GM19035 (cell line): ENCODE measurements at regions not wholly inside any gene's neighbourhood (a gene's known extent, or its start where the extent isn't known, plus 50 kb on each side); places are given as distances from the start of the nearest gene placed in this dataset.
"Not testable (repeated sequence)": the region's sequence is repeated elsewhere in the genome, so short reads cannot be mapped to it uniquely, and the experiment has no call there.

Source experiments
- ATAC-seq: cut with Tn5 transposase; IDR thresholded peaks from one replicate; pipeline ENCODE4 v1.9.1; 2021; ENCODE audit not compliant: unreplicated experiment

DNA sequence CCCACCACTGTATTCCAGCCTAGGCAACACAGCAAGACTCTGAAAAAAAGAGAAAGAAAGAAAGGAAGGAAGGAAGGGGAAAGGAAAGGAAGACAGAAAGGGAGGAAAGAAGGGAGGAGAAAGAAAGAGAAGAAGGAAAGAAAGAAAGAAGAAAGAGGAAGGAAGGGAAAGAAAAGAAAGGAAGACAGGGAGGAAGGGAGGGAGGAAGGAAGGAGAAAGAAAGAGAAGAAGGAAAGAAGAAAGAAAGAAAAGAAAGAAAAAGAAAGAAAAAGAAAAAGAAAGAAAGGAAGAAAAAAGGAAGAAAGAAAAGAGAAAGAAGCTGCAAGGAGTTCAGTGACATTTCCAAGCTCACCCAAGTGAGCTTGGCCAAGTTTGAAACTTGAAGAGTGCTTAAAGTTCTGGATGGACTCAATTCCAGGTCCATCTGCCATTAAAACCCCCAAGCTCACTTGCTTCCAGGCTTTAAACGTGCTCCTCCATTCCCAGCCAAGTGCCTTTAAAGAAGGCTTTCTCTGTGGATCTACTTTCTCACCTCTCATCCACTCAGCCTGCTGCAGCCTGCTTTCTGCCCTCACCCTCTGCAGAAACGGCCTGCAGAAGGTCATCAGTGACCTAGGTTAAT lies 101.5 kb downstream of the VCPKMT start:
- ATAC-seq = no peak

DNA sequence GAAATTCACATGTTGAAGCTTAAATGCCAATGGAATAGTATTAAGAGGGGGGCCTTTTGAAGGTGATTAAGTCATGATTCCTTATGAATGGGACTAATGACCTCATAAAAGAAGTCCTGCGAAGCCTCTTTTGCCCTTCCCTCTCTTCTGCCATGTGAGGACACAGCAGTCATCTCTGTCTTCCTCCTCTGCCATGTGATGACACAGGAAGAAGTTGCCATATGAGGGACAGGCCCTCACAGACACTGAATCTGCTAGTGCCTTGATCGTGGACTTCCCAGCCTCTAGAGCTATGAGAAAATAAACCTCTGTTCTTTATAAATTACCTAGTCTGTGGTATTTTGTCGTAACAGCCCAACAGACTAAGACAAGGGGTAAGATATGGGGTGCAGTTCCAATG lies 100.7 kb downstream of the VCPKMT start:
- no peak for ATAC-seq

DNA sequence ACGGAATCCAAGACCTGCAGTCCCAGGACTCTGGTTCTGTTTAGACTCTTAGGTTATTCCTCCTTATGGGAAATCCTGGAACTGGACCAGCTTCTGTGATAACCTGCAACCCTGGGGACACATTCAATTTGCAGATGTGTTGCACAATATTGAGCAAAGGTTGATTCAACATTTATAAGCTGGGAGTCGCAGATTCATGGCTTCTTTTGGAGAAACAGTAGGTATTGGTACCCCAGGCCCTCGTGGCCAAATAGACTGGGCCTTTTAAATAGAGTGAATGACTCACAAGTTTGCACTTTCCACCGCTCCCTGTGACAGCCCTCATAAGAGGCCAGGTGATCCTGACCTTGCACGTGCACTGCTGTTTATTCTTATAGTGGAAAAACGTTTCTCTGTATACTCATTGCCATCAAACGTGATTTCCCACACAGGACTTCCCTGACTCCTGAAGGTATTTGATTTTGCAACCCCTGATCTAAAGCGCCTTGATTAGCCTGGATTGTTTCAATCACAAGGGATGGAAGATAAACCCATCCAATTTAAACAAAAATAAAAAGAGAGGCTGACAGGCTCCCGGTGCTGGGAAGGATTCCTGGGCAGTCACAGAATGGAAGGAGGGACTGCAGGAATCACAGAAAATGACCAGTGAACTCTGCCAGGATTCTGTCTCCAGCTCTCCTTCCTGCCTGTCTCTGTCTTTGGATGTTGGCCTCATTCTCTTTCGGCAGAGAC lies 98.0 kb downstream of the VCPKMT start:
- ATAC-seq = no peak

DNA sequence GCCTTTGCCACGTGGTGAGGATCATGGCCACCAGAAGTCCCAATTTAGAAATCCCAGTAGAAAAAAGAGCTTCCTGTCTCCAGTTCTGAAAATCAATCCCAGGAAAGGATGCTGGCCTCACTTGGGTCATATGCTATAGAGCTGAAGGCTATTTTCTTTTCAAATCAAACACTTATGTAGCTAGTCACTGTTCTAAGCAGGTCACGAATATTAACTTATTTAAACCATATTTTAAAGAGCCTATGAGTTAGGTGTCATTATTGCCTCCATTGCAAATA lies 97.5 kb downstream of the VCPKMT start:
- ATAC-seq = no peak

DNA sequence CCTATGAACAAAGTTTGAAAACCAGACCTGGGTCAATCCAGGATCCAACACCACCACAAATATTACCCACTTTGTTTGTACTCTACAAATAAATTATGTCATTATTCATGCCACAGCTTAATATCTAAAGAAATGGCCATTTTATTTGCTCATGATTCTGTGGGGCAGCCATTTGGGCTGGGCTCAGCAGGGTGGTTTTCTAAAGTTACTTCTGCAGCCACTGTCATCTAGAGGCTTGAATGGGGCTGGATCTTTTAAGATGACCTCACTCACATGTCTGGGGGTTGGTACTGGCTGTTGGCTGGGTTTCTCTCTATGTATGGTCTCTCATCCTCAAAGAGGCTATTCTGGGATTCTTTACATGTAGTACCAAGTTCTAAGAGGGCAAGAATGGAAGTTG lies 96.2 kb downstream of the VCPKMT start:
- ATAC-seq = no peak

DNA sequence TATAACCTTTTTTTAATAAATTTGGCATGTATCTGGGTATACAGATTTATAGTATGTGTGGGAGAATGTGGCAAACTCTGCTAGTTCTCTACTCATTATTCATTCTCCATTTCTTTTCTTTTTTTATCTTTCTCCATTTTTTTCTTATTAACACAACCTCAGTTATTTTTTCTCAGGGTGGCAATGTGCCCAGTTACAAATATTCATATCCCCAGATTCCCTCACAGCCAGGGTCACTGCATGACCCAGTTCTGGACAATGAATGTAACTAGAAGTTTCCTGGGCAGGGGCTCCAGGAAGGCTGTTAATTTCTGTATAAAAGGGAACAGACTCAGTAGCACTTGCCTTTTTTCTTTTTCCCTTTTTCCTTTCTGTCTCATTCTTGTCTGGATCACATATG lies 95.6 kb downstream of the VCPKMT start:
- ATAC-seq = no peak

DNA sequence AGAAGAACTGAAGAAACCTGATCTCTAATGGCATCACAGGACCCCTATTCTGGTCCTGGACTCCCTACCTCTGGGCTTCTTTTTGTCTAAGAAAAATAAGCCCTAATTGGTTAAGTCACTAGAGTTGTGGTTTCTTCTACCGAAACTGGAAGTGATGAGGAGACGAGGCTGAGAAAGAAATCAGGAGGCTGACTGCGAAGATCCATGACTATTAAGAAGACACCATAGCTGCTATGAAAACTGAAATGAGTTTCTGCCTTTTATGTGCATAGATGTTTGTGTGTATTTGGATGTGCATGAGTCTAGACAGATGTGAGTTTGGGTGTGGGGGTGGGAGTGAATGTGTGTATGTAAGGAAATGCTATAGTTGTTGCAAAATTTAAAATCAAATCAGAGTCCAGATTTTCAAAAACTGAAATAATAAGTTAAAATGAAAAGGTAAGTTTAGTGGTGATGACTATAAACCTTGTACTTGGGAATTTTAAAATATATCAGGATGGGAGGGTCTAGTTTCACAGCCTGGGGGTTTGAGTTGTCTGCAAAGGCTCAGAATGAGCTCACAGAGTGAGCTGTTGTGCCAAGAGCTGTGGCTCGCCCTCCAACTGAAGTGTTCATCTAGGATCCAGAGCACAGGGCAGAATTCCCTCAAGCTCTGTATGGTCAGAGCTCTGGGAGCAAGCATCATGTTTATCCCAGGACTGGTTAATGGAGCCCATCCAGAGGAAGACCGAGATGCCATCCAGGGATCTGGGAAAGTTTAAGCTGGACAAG lies 94.9 kb downstream of the VCPKMT start:
- ATAC-seq = no peak

DNA sequence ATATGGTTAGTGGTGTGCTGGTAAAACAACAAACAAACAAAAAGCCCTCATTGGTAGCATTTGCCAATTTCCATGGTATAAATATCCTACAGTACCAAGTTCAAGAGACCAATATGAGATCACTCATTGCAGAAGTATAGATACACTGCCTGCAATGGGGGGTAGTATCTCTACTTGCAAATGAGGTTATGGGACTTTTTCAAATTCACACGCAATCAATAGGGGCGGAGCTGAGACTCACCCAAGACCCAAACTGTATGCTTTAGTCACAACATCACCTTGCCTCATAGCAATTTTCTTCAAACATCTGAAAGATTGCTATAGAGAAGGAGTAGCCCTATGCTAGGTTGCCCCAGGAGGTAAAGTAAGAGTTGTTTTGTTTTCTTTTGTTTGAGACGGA lies 93.7 kb downstream of the VCPKMT start:
- no peak for ATAC-seq

DNA sequence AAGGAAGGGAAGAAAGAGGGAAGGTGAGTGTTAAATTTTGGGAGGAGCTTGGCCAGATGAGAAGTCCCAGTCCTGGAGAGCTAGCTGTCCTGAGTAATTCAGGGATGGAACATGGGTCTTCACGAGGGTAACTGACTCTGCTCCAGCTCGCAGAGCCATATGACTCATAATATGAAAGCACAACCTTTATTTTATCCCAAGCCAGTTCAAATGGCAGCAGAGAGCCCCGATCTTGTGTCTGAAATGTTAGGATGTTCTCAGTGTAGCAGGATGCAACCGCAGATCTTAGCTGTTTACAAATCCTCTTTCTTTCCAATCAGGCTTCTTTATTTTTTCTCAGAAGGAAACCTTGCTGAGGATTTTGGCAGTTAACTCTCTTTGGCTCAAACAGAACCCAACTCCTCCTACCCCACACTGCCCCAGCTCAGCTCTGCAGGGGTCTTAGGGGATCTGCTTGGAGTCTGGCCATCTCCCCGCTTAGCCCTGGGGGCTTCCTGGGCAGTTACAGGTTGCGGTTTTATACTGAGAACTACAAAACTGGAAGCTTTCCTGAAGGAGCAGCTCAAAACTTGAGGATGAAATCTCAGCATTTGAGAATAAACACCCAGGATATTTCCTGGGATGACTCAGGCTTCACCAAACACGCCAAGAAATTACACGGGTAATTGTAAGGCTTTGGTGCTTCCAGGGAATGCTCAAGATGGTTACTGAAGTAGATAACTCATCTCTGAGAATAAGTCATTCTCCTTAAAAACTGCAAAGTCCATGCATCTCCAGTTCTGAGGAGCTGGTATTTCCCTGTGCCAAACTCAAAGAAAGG lies 92.5 kb downstream of the VCPKMT start:
- no peak for ATAC-seq

DNA sequence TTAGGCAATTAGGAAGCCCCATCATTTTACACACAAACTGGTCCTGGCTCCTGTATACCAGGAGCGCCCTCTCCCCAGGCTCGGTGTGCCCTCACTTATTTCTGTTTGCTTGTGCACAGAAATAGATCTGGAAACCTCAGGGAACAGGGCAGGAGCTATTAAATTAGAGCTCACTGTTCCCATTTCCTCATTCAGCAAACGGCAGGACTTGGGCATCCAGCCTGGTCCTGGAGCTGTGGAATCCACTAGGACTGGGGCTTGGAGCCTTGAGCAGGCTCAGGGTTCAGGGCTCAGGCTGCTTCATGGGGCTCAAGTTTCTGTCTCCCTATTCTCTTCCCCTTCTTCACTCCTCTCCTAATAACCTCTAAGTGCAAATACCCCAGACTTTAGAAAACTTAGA lies 91.3 kb downstream of the VCPKMT start:
- no peak for ATAC-seq

DNA sequence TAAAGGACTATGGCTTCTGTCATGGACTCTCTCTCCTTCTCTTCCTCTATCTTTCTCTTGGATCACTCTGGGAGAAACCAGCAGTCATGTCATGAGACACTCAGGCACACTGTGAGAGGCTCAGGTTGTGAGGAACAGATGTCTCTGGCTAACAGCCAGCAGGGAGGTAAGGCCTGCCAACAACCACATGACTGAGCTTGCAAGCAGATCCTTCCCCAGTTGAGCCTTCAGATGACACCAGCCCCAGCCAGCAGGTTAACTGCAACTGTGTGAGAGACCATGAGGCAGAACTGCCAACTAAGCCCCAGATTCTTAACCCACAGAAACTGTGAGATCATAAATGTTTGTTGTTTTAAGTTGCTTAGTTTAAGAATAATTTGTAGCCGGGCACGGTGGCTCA lies 90.6 kb downstream of the VCPKMT start:
- ATAC-seq = no peak

DNA sequence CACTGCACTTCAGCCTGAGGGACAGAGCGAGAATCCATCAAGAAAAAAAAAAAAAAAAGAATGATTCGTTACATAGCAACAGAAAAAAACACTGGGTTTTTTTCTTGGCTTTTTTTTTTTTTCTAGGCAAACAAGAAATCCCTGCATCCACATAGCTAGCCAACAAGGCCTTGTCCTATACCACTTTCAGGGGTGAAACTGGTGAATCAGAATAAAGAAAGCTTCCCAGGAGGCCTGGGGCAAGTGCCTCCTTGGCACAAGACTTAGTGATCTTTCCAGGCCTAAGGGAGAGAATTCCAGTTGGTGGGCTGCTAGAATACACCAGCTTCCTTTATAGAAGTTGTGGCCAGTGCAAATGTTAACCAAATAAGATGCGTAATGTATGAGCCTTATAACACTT lies 90.0 kb downstream of the VCPKMT start:
- no peak for ATAC-seq

DNA sequence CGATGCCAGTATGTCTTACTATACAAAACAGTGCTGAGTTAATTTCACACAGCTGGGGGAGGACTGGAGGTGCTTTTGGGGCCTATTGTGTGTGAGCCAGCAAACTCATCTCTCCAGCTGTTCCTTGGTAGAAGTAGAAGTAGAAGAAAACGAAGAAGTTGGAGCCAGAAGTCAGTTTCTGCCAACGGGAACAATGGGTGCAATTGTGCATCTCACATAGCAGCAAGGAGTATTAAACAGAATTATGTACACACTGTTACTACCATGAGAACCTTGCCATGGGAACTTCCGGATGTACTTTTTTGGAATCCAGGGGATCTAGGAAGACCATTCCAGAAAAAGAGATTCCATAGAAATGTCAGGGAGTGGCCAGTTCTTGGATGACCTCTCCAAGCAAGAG lies 88.6 kb downstream of the VCPKMT start:
- no peak for ATAC-seq

DNA sequence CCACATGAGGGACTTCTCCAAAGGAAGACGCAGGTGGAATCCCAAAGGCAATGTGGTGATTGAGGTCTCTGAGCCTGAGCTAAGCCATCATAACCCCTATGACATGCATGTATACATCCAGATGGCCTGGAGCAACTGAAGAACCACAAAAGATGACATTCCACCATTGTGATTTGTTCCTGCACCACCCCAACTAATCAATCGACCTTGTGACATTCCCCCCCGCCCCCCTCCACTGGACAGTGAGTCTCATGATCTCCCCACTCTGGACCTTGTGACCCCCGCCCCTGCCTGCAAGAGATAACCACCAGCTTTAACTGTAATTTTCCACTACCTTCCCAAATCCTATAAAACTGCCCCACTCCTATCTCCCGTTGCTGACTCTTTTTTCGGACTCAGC lies 87.9 kb downstream of the VCPKMT start:
- no peak for ATAC-seq

DNA sequence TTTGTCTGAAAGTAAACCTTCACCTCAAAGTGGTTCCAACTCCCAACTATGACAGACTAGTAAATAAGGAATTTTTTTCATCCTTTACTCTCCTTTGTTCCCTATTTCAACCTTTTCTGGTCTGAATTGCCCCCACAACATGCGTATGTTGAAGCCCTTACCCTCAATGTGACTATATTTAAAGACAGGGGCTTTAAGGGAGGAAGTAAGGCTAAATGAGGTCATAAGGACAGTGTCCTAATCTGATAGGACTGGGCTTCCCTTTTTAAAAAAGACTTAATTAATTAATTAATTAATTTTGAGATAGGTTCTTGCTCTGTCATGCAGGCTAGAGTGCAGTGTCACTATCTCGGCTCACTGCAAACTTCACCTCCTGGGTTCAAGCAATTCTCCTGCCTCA lies 86.3 kb downstream of the VCPKMT start:
- ATAC-seq = no peak

DNA sequence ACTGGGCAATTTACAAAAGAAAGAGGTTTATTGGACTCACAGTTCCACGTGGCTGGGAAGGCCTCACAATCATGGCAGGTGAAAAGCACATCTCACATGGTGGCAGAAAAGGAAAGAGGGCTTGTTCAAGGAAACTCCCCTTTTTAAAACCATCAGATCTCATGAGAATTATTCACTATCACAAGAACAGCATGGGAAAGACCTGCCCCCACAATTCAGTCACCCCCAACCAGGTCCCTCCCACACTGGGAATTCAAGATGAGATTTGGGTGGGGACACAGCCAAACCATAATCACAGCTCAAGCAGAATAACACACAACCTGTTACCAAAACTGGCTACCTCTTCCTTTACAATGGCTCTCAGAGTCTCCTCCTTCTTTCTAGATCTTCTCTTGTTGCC lies 85.5 kb downstream of the VCPKMT start:
- ATAC-seq = not testable (repeated sequence)

DNA sequence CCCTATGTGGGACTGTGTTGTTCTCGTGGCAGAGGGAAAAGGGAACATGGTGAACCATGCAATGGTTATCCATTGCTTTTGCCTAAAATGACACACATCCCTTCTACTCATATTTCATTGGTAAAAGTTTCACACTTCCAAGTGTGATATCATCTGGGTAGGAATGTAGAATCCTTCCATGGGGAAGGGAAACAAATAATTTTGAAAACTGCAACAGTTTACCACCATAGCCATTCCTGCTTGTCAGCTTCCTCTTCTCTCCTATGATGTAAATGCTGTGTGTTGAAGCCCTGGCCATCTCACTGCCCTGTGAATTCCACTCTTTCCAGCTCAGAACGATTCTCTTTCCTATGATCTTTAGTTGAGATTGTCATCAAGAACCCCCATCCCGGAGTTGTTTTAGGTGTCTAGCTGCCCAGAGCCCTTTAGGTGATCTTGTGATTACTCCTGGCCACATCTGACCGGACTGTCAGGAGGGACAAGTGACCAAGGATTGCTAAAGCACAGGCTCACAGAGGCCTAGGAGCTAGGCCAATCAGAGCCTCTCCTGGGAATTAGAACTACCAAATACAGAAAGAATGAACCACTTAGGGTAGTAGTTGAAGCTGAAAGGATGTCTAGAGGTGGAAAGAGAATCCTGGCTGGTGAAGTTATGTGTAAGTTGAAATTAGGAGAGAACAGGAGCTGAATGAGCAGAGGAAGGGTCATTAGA lies 84.6 kb downstream of the VCPKMT start:
- no peak for ATAC-seq

DNA sequence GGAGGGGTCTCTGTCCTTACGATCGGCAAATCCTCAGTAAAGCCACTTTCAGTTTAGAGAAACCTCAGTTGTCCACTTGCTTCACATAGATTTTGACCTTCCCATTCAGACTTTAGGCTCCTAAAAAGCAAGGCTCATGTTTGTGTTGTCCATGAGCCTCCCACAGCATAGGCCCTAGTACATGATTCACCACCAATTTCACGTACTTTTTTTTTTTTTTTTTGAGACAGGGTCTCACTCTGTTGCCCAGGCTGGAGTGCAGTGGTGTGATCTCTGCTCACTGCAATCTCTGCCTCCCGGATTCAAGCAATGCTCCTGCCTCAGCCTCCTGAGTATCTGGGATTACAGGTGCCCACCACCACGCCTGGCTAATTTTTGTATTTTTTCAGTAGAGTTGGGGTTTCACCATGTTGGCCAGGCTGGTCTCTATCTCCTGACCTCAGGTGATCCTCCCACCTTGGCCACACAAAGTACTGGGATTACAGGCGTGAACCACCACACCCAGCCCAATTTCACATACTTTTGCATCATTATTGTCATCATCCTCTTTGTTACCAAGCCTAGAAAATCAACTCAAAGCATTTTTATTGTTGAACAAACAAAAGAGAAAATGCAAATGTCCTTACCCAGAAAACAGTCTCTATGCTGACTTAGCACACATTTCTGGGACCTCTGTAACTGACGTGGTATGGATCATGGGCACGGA lies 83.8 kb downstream of the VCPKMT start:
- ATAC-seq = not testable (repeated sequence)

DNA sequence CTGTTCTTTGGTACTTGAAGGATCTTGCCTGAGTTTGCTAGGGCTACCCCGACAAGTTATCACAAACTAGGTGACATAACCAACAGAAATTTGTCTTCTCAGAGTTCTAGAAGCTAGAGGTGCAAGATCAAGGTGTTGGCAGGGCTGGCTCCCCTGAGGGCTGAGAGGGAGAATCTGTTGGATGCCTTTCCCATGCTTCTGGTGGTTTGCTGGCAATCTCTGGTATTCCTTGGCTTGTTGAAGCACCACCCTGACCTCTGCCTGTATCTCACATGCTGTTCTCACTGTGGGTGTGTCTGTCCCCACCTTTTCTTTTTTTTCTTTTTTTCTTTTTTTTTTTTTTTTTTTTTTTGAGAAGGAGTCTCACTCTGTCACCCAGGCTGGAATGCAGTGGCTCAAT lies 81.2 kb downstream of the VCPKMT start:
- ATAC-seq = no peak

DNA sequence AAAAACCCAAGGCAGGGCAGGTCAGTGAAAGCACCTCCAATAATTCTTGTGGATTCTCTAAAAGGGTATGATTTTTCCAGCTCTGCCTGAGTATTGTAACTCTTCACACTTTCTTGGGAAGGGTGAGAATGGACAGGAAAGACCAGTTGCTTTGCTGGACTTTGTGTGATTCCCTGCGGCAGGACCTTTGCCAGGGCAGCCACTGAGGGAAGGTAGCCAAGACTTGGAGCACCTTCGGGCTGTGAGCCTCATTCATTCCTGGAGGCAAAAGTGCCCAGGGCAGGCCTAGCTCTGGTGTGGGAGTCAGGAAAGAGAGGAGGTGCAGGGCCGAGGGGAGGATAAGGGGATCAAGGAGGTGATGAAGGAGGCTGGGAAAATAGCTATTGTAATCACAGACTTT lies 80.2 kb downstream of the VCPKMT start:
- ATAC-seq = no peak
